ENCODE measurements at regions not wholly inside any gene's neighbourhood (a gene's known extent, or its start where the extent isn't known, plus 50 kb on each side); places are given as distances from the start of the nearest gene placed in this dataset.
"Not testable (repeated sequence)": the region's sequence is repeated elsewhere in the genome, so short reads cannot be mapped to it uniquely, and the experiment has no call there.

DNA sequence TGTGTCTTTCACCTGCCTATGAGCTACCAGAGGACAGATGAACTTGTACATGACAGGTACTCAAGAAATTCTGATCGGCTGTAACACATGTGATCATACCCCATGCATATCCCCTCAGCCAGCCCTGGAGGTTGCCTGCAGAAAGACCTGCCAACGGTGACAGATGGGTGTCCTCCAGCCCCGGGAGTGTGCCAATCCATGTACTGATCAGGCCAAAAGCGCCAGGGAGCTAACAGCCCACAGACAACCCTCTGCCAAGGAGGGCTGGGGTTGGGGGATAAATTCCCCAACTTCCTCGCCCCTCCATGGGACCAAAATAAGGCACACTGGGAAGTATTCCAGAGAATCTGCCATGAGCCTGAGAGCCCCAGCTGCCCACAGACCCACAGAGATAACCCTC lies 189.4 kb downstream of the CCT6B start:
- no peak for DNase-seq

DNA sequence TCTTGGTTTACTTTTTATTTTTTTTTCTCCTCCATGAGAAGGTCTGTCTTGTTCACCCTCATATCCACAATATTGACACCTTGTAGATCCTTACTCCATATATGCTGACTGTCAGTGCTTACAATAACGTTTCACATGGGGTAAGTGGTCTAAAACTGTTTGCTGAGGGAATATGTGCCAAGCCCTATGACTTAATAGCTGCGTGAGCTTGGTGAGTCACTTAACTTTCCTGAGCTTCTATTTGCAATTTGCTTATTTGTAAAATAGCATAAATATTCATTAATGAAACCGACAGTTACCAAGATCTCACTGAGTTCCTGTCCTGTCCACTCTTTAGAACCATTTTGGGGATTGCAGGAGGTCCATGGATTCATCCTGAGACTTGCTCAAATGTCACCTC lies 190.7 kb downstream of the CCT6B start:
- no peak for DNase-seq

DNA sequence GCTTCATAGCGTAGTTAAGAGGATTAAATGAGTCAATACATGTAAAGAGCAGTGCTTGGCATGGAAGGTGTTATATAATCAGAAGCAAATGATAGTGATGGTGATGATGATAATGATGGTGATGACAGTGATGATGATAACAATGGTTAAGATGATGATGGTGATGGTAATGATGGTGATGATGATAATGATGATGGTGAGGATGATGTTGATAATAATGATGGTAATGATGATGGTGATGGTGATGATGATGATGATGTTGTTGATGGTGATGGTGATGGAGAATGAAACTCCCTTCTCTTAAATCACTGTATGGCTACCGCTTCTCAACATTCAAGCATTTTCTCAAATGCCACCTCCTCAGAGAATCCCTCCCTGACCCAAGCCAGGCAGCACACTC lies 190.5 kb downstream of the TMEM132E start:
- DNase-seq, result no peak

DNA sequence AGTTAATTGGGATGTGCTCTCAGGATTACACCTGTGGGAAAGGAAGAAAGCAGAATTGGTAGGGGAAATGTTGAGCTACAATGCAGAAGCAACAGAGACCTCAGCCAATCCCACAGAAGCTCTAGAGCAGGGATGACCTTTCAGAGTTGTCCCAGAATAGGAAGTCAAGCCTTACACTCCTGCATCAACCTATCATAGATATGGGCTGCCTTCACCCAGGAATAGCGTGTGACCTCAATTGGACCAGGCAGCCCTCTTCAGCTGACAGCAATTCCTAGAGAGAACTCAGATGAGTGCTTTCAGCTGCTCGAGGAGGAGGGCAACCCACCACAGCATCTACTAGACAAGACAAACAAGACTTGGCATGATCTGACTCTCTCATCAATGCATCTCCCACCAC lies 189.7 kb downstream of the TMEM132E start:
- DNase-seq, result no peak

DNA sequence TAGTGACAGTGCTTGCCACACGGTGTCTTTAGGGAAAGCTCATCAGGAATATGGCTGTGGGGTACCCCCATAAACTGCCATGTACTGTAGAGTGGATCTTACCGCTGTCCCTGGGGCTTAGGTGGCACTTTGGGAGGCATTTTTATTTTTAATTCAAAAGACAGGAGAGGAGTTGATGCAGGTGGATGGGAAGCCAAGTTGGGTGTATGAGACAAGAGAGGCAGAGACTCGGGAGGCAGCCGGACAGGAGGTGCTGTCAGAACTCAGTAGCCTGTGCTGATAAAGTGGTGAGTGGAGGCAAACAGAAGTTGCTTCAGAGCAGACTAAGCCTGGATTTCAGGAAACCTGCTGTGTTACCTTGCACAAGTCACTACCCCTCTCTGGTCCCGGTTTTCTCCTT lies 185.9 kb downstream of the TMEM132E start:
- DNase-seq, result no peak

DNA sequence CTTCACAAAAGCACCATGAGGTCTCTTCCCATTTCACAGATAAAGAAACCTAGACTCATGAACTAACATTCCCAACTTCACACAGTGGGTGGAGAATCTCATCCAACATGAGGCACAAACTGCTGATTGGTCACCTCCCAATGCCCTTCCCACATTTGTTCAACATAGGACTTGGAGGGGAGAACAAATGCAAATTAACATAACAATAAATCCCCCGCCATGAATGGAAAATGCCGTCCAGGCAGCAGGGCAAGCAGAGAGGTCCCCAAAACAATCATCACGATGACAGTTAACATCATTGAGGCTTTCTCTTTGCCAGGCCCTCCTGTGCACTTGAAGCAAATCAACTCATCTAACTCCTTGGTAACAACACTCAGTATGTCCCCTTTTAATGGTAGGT lies 185.3 kb downstream of the TMEM132E start:
- no peak for DNase-seq

DNA sequence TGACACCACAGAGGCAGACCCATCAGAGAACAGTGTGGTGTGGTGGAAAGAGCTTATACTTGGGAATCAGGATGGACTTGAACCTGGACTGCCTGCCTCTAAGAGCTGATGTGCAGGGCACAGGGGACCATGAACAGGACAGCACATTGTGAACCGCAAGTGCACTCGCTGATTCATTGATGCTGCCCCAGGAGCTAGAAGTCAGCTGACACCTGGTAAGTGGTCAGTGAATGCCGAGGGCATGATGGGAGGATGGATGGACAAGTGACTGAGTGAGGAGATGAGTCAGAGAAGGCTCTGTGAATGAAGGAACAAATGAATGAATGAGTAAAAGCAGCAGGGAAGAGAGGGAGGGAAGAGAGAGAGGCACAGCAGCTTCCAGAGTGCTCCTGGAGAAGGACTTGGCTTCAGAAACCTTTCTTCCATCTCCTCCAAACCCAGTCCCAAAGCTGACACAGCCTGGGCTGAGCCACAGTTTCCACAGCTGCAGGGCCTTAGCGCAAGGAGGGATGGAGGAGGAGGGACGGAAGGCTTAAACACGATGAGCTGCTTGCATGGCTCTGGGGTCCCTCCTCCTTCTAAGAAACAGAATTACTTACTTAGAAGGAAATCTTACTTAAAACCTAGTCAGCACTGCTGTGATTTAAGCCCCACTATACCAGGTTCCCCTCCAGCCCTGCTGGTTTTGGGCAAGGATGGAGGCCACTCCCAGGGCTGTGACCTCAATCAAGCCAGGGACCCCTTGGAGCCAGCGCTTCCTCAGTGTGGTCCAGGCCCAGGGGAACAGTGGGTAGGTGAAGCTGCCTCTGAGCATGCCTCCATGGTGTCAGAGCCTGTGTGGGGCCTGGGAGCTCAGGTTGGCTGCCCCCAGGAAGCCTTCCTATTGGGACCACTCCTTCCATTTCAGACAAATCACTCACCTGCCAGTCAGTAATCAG lies 184.6 kb downstream of the TMEM132E start:
- no peak for DNase-seq

DNA sequence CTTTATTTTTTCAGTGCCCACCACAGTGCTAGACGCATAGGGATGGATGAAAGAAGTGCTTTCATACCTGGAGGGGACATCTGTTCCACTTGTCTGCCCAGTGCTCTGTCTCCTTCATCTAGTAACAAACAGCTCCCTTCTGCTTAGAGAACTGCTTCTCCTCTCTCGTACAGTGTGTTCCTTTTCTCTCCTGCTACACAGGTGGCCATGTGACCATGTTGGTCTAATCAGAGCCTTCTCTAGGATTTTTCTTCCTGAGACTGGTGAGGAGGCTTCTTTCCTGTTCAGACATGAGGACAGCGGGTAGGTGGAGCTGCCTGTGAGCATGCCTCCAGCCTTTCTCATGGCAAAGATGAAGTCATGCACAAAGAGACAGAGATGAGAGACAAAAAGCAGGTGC lies 182.7 kb downstream of the TMEM132E start:
- no peak for DNase-seq

DNA sequence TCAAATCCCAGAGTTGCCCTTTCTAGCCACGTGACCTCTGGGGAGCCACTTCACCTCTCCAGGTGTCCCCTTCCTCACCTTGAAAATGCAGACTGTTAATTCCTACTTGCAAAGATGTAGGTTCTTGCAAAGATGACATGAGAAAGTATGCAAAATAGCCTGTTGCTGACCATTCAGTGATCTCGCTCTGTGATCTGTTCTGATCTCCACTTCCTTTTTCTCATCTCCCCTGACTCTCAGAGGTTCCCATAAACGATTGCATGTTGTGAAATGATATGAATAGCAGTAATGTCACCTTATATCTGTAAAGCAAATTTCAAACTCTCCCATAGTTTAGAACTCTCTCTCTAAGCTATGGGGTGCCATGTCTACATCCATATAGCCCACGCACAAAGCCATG lies 182.3 kb downstream of the TMEM132E start:
- DNase-seq, result no peak

DNA sequence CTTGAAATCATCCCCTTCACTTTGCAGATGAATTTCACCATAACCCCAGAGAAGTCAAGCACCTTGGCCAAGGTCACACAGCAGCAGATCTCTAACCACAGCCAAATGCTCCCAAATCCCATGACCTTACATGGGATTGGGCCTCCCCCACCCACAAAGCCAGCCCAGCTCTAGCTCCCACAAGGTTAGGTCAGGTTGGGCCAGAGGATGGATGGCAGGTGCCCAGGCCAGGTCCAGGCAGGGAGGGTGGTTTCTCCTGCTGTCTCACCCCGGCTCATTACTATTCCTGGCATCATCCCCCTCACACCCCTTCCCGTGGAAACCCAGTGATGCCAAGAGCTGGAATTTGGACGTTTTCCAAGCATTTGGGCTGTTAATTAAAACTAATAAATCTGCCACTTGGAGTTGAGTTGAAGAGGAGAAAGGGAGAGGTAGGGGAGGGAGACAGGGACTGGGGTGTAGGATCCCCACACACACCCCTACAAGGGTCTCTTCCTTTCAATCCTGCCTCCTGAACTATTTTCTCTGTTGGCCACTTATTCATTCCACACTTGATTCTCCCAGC lies 181.6 kb downstream of the TMEM132E start:
- DNase-seq, result no peak

DNA sequence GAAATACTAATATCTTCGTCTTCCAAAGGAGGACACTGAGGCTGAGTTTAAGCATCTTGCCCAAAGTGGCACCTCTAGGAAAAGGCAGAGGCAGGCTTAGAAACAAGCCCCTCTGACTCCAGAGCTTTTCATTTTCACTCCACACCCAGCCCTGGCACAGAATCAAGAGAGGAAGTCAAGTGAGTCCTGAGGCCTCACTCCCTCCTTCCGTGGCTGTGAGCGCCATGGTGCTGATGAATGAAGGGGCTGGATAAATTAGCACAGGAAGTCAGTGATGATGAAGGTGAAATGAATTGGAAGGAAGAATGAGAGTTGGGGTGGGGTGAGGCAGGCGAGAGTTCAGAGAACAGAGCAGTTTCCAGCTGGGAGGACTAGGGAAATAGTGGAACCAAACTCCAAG lies 179.3 kb downstream of the TMEM132E start:
- DNase-seq, result no peak

DNA sequence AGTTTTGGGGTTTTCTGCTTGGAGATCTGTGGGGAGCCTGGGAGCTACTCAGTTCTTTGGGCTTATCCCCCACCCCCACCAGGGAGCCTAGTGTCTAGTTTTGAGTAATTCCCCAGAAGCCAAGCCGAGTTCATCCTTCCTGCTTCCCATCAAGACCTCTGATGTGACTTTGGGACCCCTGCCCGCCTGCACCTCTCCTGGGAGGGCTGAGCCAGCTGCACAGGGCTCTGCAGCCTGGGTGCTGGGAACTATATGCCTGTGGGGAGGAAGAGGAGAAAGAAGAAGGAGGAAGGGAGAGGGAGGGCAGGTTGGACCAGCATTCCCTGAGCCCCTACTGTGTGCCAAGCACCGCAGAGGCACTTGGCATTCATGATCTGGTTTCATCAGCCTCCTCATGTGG lies 178.9 kb downstream of the TMEM132E start:
- DNase-seq, result no peak

DNA sequence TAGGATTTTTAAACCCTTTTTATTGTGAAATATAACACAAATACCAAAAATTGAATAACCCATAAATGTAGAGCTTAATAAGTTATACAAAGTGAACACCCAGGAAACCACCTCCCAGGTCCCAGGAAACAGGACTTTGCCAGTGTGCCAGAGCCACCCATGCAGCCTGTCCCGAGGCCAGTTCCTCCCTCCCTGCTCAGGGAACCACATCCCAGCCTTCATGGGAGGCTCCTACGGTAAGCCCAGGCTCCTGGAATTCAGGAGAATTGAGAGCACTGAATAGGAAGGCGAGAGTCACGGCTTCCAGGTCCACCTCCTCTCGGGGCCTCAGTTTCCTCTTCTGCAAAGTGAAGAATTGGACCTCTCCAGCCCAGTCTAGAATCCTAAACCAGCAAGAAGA lies 178.2 kb downstream of the TMEM132E start:
- no peak for DNase-seq

DNA sequence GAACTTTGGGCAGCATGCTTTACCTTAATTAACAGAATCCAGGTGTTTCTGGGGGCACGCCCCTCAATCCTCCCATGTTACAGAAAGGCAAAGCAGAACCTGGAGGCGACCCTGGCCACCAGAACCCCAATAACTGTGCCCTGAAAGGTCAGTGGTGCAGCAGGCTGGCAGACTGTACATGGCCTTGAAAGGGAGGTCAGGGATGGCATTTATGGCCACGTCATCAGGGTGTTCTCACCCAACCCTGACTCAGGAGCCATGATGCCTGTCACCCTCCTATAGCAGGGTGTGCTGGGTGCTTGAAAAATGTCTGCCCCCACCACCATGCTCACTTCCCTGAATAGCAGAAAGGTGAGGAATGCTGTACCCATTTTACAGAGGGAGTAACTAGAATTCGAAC lies 177.7 kb downstream of the TMEM132E start:
- DNase-seq, result no peak

DNA sequence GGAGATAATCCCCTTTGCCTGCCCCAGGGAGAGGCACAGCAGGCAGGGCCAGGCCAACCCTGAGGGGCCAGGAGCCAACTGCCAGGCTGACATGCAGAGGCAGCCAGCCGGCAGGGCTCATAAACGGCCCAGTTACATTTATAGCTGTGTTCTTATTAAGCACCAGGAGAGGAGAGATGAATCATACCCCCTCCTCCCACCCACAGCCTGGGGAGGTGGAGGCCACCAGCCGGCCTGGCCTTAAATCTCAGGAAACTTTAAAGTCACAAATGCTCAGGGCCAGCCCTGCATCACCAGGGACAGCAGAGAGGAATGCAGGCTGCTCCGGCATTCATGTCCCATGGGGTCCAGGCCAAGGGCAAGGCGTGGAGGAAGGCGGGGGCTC lies 177.2 kb downstream of the TMEM132E start:
- no peak for DNase-seq

DNA sequence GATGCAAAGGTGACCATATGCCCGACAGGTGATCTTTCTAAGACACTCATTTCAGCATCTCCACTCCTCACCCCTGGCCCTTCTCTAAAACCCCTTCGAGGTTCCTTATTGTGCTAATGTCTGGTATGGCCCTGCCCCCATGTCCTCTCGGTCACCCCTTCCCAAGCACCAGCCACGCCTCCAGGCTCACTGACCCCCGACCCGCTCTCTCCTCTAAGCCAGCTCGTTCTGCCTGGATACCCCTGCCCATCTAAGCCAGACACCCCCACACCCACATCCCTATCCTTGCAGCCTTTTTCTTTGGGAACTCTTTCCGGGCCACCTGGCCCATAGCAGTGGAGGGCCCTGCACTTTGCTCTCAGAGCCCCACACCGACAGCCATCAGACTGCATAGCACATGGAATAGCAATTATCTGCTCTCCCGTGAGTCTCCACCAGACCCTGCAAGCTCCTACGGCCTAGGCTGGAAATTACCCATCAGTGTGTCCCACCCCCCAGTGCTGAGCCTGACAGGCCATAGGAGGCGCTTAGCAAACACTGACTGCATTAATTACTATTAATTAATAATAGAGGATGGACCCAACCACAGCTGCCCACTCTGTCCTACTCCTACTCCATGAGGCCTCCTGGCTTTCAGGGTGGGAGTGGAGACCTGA lies 176.7 kb downstream of the TMEM132E start:
- no peak for DNase-seq

DNA sequence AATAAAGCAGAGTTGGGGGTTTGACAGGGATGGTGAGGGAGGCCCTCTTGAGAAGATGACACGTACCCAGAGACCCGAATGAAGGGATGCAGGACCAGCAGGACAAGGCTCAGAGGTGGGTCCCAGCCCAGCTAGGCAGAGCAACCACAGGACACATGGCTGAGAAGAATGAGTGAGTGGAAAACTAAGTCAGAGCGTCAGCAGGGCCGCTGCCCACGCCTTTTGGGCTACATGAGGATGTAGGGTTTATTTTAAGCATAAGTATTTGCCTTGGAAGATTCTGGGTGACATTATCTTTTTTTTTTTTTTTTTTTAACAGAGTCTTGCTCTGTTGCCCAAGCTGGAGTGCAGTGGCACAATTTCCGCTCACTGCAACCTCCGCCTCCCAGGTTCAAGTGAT lies 176.0 kb downstream of the TMEM132E start:
- no peak for DNase-seq

DNA sequence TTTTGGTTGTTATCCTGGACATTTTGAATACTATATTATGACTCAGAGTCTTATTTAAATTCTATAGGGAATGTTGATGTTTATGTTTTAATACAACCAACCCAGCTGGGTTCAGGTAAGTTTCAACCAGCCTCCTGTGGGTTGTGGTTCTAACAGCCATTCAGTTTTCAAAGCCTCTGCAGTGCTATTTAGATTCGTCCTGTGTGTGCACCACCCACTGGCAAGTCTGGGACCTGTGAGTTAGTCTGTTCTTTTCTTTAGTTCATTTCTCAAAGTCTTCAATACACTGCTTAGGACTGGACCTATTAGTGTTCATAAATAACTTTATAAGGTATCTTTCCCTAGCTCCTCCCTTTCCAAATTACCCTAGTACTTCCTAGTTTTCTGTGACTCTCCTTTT lies 170.6 kb downstream of the TMEM132E start:
- DNase-seq, result no peak

DNA sequence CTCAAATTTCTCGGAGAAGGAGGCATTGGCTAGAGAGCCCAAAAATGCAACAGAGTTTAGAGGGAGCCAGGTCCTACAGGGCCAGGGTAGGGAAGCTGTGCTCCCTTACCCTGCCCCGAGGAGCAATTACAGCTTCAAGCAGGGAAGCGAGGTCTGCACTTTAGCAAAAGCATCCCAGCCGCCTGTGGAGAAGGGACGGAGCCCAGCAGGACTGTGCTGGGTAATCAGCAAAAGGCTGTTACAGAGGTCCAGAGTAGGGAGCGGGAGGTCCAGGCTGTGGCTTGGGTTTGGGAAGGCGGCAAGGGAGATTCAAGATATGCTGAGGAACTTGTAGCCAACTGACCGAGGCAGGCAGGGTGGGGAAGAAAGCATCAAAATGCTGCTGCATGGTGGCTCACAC lies 162.6 kb downstream of the TMEM132E start:
- DNase-seq, result no peak

DNA sequence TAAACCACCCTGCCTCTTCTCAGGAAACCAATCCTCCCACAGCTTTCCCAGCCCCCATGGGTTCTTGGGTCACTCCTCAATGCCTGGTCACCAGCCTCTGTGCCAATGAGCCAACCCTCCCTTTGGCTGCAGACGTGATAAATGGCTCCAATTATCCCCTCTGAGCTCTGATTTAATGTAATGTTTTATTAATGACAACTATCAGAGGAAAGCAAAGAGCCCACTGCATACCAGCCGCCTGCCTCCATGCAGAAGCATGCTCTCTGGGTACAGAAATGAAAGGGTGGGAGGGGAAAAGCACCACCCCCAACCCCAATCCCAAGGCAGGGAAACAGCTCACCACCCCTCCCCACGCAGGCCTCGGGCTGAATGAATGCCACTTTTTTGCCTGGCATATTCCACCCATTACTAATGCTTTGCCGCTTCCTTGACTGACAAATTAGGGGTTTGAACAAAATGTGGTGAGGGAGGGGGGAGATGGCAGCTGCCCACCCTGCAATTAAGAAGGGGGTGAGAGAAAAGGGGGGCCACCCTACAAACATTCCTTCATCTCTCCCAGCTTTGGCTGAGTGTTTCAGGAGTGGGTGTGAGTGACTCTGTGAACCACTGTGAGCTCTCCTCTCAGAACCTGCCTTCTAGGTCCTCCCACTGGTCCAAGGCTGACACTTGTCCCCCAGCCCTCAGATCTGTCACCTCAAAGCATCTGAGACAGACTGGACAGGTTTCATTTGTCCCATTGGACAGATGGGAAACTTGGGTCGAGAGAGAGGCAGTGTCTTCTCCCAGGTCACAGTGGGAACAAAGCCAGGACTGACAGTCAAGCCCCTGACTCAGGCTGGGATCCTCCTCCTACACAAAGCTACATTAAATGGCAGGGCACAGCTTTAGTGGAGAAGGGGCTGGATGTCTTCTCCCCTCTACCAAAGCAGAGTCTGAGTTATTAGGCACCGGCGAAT lies 161.5 kb downstream of the TMEM132E start:
- no peak for DNase-seq

DNA sequence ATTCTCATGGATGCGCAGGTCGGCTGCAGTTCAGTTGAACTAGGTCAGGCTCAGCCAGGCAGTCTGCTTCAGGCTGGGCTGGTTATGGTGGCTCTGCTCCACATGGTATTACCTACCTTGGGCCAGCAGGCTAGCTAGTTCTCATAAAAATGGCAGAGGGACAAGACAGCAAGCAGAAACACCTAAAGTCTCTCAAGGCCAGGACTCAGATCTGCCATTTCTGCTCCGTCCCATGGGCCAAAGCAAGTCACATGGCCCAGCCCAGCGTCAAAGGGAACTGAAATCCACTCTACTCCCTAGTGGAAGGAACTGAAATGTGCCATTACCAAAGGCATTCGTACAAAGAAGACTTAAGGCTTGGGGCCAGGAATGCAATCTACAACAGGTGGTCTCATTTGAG lies 160.0 kb downstream of the TMEM132E start:
- no peak for DNase-seq

DNA sequence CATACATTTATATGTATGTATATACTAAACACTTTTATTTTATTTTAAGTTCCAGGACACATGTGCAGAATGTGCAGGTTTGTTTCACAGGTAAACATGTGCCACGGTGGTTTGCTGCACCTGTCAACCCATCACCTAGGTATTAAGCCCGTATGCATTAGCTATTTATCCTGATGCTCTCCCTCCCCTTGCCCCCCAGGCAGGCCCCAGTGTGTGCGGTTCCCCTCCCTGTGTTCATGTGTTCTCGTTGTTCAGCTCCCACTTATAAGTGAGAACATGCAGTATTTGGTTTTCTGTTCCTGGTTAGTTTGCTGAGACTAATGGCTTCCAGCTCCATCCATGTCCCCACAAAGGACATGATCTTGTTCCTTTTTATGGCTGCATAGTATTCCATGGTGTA lies 158.3 kb downstream of the TMEM132E start:
- not testable (repeated sequence) for DNase-seq

DNA sequence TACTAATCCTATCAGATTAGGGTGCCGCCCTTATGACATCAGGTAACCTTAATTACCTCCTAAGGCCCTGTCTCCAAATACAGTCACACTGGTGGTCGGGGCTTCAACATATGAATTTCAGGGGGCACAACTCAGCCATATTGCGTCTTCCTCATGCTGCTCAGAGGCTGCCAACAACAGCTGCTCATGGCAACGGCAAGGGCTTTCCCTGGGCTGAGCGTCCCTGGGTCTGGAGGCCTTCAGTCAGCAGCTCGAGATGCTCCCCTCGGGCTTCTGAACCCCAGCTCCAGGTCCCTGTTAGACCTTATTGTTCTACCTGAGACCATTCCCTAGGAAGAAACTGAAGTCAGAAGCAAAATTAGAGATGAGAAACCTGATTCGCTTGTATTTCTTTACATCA lies 157.2 kb downstream of the TMEM132E start:
- DNase-seq, result no peak

Measured in stimulated activated CD8-positive, alpha-beta memory T cell treated with anti-CD3 and anti-CD28 coated beads, Interleukin-4, amount 100 ng/mL, for 48 hours (primary cell).